HT1080 (cell line): ENCODE measurements at regions not wholly inside any gene's neighbourhood (a gene's known extent, or its start where the extent isn't known, plus 50 kb on each side); places are given as distances from the start of the nearest gene placed in this dataset.

ENCODE experiments used
- DNase-seq: peaks from one replicate; pipeline ENCODE4 v3.0.0-alpha.2; 2015; ENCODE audit warnings: low read depth

GRCh38 chr4:112847045-112847444 lies 202.4 kb upstream of the ANK2 start:
- DNase-seq, result no peak

DNA sequence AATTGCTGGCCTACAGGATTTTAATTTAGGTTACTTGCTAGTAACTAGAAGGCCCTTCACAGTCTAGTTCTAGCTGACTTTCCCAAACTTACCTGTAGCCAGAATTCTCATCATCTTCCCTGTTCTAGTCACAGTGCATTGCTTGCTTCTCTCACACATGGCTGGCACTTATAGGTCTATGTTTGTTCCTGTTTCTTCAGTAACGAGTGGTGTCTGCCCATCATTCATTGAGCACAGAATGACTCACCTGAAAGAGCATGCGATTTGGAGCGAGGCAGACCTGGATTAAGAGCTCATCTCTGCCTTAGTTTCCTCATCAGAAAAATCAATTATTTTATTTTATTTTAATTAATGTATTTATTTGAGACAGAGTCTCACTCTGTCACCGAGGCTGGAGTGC lies 201.7 kb upstream of the ANK2 start:
- DNase-seq, result no peak

- no peak for DNase-seq
Measured at GRCh38 chr4:112848911-112849310, 200.5 kb upstream of the ANK2 start.

GRCh38 chr4:112852601-112853000 lies 196.9 kb upstream of the ANK2 start:
- DNase-seq, result no peak

DNA sequence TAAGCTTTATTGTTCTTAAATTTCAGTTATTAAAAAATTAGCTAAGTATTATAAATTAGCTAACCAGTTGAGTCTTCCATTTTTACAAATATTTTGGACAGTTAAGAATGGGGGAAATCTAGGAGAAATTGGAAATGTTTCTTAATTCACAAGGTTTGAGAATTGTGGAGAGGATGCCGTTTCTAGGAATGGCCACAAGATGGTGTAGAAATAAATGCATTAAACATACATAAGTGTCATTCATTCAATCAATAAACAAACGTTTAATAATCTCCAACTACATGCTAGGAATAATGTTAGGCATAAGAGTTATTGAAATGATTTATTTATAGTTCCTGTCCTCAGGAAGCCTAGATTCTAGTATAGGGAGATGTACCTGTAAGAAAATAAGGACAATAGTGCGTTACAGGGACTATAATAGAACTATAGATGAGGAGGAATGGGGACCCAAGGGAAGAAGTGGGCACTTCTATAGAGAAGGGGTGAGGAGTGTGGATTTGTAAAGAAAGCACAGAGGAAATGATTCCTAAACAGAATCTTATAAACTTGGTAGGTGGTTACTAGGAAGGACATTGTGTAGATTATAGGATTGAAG lies 195.7 kb upstream of the ANK2 start:
- no peak for DNase-seq

GRCh38 chr4:112854420-112854819 lies 195.0 kb upstream of the ANK2 start:
- DNase-seq, result no peak

DNA sequence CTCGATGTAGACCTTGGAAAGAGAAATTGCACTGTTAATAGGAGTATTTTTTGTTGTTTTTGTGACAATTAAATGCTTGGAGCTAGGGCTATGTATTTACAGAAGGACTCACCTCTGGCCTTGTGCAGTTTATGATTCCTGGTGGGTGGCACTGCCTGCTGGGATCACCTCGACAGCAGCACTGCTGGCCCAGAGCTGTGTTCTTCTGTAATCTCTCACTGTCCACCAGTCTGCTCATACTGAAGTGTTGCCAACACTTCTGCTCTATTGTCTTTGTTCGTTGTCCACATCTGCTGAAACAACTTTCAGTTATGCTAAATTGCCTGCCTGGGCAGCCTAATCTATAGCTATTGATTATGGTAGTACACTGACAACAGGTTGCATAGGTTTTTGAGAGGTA lies 194.4 kb upstream of the ANK2 start:
- no peak for DNase-seq

GRCh38 chr4:112857461-112857860 lies 192.0 kb upstream of the ANK2 start:
- peak; percentile 93 for DNase-seq

DNA sequence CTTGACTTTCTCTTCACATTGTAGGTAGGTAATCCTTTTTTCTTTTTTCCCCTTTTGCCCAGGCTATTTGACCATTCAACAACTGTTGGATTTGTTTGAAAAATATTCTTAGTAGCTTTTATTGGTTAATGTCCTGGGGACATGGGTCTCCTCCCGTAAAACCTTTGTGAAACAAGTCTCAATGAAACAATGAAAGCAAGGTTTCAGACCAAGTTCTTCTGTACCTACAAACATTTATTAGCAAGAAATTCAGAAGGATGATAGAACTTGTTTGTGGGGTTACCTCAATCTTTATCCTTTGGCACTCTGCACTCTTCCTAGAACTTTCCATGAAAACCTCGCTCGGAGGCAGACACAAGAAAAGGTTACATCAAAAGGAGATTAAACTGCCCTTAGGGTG lies 190.7 kb upstream of the ANK2 start:
- no peak for DNase-seq

GRCh38 chr4:112859456-112860184 lies 189.8 kb upstream of the ANK2 start:
- no peak for DNase-seq

DNA sequence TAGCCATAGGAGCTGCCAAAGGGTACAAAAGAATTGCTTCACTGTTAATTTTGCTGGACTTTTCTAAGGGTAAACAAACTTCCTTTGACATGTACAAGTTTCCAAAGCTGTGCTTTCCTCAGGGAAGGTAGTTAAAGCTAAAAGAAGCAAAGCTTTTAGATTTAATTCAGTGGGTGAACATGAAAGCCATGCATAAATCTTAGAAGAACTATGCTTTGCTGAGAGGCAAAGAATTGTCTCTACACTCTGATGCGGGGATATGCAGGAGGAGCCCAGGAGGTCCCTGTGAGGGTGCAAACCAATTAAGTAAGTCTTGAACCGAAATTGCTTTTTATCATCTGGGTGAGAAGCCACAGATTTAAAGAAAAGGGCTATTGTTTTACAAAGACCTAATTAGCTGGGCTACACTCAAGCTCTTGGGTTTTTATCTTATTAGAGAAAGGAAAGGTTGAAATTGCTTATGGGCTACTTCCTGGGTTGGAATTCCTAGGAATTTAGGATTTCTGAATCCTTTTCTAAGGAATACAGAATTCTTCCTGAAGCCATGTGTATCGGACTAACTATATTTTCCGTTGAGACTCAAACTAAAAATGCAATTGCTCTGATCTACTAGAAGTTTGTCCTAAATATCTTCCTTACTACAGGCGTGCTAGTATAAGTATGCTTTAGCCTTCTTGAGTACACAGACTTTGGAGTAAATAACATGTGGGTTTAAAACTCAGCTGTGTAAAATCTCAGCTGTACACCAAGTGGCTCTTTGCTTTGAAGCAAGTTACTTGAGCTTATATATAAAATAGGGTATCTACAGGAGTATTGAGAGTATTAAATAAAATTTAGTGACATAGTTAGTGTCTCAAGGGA lies 188.4 kb upstream of the ANK2 start:
- DNase-seq, result no peak

GRCh38 chr4:112861691-112862674 lies 187.5 kb upstream of the ANK2 start:
- DNase-seq, result no peak

DNA sequence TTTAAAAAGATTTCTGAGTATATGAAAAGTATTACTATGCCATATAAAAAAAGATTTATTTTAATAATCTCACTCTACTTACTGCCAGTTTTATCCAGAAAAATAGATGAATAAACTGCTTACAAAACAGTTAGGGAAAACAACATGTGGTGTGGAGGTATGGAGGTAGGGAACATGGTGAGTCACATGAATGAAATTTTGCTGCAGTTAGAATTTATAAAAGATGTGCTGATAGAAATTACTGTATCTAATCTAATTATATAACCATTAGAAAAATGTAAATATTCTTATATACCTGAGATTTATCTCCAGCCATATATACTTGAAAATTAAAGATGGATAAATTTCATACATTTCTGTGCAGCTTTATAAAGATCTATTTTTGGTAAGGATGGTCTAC lies 184.0 kb upstream of the ANK2 start:
- no peak for DNase-seq

DNA sequence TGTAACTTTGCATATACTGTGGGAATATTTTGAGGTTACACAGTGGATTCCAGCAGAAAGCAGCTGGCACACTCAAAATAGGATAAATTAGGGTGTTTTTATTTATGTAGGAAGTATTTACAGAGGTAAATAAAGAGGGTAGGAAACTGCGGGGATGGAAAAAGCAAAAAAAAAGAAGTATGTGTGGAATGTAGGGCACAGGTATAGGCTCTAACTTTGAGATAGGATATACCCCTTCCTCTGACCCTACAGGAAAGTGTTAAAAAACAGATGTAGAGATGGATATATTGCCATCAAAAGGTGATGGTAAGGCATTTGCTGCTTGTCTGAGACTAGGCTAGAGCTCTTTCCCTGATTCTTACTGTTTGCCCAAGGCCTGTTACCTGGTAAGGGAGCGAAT lies 173.1 kb upstream of the ANK2 start:
- no peak for DNase-seq

GRCh38 chr4:112881842-112882241 lies 167.6 kb upstream of the ANK2 start:
- no peak for DNase-seq

GRCh38 chr4:112882286-112882685 lies 167.2 kb upstream of the ANK2 start:
- no peak for DNase-seq

GRCh38 chr4:112884406-112884805 lies 165.0 kb upstream of the ANK2 start:
- DNase-seq, result no peak

DNA sequence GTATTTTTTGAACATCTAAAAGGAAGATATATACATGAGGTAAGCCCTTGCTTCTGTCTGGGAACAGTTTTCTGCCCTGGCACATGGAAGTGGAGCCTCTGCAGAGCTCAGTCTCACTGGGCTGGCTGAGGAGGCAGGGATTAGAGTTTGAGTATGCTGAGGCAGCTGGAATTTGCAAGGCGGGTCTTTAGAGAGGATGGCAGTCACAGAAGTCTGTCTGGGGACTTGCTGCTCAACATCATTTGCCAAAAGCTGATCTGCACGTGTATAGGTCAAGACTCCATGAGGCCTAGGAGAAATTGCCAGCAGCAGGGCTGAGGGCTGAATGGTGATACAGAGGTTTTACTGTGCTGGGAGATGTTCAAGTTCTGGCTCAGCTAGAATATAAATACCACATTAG lies 163.6 kb upstream of the ANK2 start:
- DNase-seq, result no peak

- no peak for DNase-seq
Measured at GRCh38 chr4:112888622-112889021, 160.8 kb upstream of the ANK2 start.

GRCh38 chr4:112889199-112889598 lies 160.3 kb upstream of the ANK2 start:
- no peak for DNase-seq
